ENCODE measurements at regions not wholly inside any gene's neighbourhood (a gene's known extent, or its start where the extent isn't known, plus 50 kb on each side); places are given as distances from the start of the nearest gene placed in this dataset.

DNA sequence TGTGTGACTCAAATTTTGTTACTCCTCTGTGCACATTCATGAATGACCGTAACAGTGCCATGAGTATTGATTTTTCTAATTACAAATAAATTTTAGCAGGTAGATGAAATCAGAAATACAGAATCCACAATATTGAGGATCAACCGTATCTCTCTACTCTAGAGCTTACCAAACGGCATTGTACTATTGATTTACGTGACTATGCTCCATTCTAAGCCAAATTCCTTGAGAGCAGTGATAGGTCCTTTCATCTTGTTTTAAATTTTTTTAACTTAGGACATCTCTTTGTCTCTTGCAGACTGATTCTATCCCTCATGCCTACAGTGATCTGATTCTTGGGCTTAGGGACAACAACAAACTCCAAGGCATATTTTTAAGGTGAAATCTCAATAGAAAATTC is 172.3 kb upstream of the C1QTNF7 start:
- Histone ChIP-seq H3K27ac (no peak overlapping the region), H3K36me3 (no peaks in the 10 kb centered on the region), H3K4me3 (no peak overlapping the region), H3K9me3 (no peaks in the 10 kb centered on the region), H3K4me1 (no peaks in the 10 kb centered on the region), H3K27me3 (no peaks in the 10 kb centered on the region)
- WGBS, 5 donors = 60 to 90% (median 78%) methylated on average over 4 of the region's 4 CpGs
- intact Hi-C loops (cut with DNase I; ENCODE audit: low total_unique reads) = no loop called here
- no peak for DNase-seq
- TF ChIP-seq, protein P1, sequence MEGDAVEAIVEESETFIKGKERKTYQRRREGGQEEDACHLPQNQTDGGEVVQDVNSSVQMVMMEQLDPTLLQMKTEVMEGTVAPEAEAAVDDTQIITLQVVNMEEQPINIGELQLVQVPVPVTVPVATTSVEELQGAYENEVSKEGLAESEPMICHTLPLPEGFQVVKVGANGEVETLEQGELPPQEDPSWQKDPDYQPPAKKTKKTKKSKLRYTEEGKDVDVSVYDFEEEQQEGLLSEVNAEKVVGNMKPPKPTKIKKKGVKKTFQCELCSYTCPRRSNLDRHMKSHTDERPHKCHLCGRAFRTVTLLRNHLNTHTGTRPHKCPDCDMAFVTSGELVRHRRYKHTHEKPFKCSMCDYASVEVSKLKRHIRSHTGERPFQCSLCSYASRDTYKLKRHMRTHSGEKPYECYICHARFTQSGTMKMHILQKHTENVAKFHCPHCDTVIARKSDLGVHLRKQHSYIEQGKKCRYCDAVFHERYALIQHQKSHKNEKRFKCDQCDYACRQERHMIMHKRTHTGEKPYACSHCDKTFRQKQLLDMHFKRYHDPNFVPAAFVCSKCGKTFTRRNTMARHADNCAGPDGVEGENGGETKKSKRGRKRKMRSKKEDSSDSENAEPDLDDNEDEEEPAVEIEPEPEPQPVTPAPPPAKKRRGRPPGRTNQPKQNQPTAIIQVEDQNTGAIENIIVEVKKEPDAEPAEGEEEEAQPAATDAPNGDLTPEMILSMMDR (IDR thresholded peaks at IDR 0.05) = no peak
- TF ChIP-seq EP300 (IDR thresholded peaks at IDR 0.05) (no peak), POLR2A (IDR thresholded peaks at IDR 0.05) (no peak), POLR2AphosphoS5 (IDR thresholded peaks at IDR 0.05) (no peak)

DNA sequence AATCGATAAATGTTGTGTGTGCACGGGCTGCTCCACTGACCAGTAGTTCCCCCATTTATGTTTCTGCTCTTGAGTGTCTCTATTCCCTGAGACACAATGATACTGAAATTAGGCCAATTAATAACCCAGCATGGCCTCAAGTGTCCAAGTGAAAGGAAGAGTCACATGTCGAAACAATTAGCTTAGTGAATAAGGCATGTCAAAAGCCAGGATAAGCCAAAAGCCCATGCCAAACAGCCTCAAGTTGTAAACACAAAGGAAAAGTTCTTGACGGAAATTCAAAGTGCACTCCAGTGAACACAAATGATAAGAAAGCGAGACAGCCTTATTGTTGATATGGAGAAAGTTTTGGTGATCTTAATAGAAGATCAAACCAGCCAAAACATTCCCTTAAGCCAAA is 167.1 kb upstream of the C1QTNF7 start:
- Histone ChIP-seq H3K4me1 (no peaks in the 10 kb centered on the region), H3K9me3 (peaks cover 0 to 7% (median 2%) of the 10 kb centered on the region in 4 donors), H3K36me3 (no peaks in the 10 kb centered on the region), H3K27ac (no peak overlapping the region), H3K4me3 (no peak overlapping the region), H3K27me3 (no peaks in the 10 kb centered on the region)
- DNase-seq = no peak
- TF ChIP-seq, protein P1 (IDR thresholded peaks at IDR 0.05) = no peak
- no peak for TF ChIP-seq POLR2A (IDR thresholded peaks at IDR 0.05)
- no peak for TF ChIP-seq EP300 (IDR thresholded peaks at IDR 0.05)
- TF ChIP-seq POLR2AphosphoS5 (IDR thresholded peaks at IDR 0.05) = no peak
- intact Hi-C loops (cut with DNase I; ENCODE audit: low total_unique reads) = no loop called here
- 50 to 58% (median 56%) methylated on average over 5 of the region's 5 CpGs for WGBS, 5 donors

DNA sequence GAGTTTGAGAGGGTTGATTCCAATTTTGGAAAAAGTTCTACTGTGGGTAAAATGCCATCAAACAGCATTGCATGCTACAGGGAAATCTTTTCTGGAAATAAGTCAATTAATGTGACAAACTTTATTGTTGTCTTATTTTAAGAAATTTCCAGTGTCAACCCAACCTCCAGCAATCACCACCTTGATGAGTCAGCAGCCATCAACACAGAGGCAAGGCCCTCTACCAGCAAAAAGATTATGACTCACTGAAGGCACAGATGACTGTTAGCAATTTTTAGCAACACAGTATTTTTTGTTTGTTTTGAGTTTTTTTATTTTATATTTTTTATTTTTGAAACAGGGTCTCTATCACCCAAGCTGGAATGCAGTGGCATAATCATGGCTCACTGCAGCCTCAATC is 165.4 kb upstream of the C1QTNF7 start:
- no peak overlapping the region for H3K4me3 ChIP-seq
- no peaks in the 10 kb centered on the region for H3K27me3 ChIP-seq
- no peaks in the 10 kb centered on the region for H3K4me1 ChIP-seq
- no peaks in the 10 kb centered on the region for H3K36me3 ChIP-seq
- H3K27ac ChIP-seq = no peak overlapping the region
- no peak for TF ChIP-seq POLR2AphosphoS5 (IDR thresholded peaks at IDR 0.05)
- TF ChIP-seq, protein P1 (IDR thresholded peaks at IDR 0.05) = no peak
- no peak for TF ChIP-seq POLR2A (IDR thresholded peaks at IDR 0.05)
- TF ChIP-seq EP300 (IDR thresholded peaks at IDR 0.05) = no peak
- intact Hi-C loops (cut with DNase I; ENCODE audit: low total_unique reads) = no loop called here
- no peak for DNase-seq
- peaks cover 0 to 10% (median 3%) of the 10 kb centered on the region in 4 donors for H3K9me3 ChIP-seq

DNA sequence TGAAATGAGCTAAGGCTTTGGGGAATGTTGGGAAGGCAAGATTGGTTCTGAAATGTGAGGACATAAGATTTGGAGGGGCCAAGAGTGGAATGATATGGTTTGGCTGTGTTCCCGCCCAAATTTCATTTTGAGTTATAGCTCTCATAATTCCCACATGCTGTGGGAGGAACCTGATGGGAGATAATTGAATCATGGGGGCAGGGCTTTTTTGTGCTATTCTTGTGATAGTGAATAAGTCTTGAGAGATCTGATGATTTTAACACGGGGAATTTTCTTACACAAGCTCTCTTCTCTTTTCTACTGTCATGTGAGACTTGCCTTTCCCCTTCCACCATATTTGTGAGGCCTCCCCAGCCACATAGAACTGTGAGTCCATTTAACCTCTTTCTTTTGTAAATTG is 157.6 kb upstream of the C1QTNF7 start:
- H3K27ac ChIP-seq = no peak overlapping the region
- no peaks in the 10 kb centered on the region for H3K36me3 ChIP-seq
- intact Hi-C loops (cut with DNase I; ENCODE audit: low total_unique reads) = no loop called here
- no peak overlapping the region for H3K4me3 ChIP-seq
- no peaks in the 10 kb centered on the region for H3K27me3 ChIP-seq
- DNase-seq = peak in 1 of 2 donors; percentile 5
- 85 to 94% (median 93%) methylated on average over 2 of the region's 2 CpGs for WGBS, 5 donors
- no peak for TF ChIP-seq POLR2A (IDR thresholded peaks at IDR 0.05)
- no peak for TF ChIP-seq POLR2AphosphoS5 (IDR thresholded peaks at IDR 0.05)
- no peaks in the 10 kb centered on the region for H3K4me1 ChIP-seq
- peaks cover 0 to 36% (median 10%) of the 10 kb centered on the region in 4 donors for H3K9me3 ChIP-seq

DNA sequence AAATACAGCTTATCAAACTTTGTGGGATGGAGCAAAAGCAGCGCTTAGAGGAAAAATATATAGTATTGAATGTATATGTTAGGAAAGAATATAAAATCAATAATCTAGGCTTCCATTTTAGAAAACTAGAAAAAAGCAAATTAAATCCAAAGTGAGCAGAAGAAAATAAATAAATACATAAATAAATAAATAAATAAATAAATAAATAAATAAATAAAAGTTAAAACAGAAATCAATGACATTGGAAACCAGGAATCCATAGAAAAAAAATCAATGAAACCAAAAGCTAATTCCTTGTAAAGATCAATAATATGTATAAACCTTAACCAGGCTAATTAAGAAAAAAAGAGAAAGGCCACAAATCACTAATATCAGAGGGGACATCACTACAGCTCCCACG is 141.8 kb upstream of the C1QTNF7 start:
- WGBS, 5 donors = 89 to 100% (median 96%) methylated on average over 2 of the region's 2 CpGs
- H3K4me3 ChIP-seq = no peak overlapping the region
- no peaks in the 10 kb centered on the region for H3K9me3 ChIP-seq
- intact Hi-C loops (cut with DNase I; ENCODE audit: low total_unique reads) = no loop called here
- no peak for TF ChIP-seq POLR2A (IDR thresholded peaks at IDR 0.05)
- TF ChIP-seq EP300 (IDR thresholded peaks at IDR 0.05) = no peak
- TF ChIP-seq, protein P1 (IDR thresholded peaks at IDR 0.05) = no peak
- TF ChIP-seq POLR2AphosphoS5 (IDR thresholded peaks at IDR 0.05) = no peak
- no peaks in the 10 kb centered on the region for H3K27me3 ChIP-seq
- no peaks in the 10 kb centered on the region for H3K4me1 ChIP-seq
- H3K36me3 ChIP-seq = no peaks in the 10 kb centered on the region
- H3K27ac ChIP-seq = no peak overlapping the region
- no peak for DNase-seq
